Neural crest cell (in vitro differentiated cells): ENCODE measurements at regions not wholly inside any gene's neighbourhood (a gene's known extent, or its start where the extent isn't known, plus 50 kb on each side); places are given as distances from the start of the nearest gene placed in this dataset.

ENCODE experiments used
- DNase-seq: peaks from one replicate; pipeline ENCODE4 v3.0.0; 2021; ENCODE audit warnings: low read depth, mixed read lengths, low spot score
- H3K27ac Mint-ChIP-seq: one replicate; pipeline ENCODE4 v1.8.0; 2021; ENCODE audit warnings: mild to moderate bottlenecking, mixed read lengths; ENCODE audit not compliant: unreplicated experiment
- H3K27me3 Mint-ChIP-seq: 2 replicates; pipeline ENCODE4 v1.8.0; 2021; ENCODE audit warnings: low read depth, mild to moderate bottlenecking, mixed read lengths
- H3K36me3 Mint-ChIP-seq: 2 replicates; pipeline ENCODE4 v1.8.0; 2021; ENCODE audit warnings: low read depth, mild to moderate bottlenecking, mixed read lengths
- H3K4me1 Mint-ChIP-seq: 2 replicates; pipeline ENCODE4 v1.8.0; 2021; ENCODE audit warnings: mixed read lengths
- H3K4me3 Mint-ChIP-seq: one replicate; pipeline ENCODE4 v1.8.0; 2021; ENCODE audit warnings: mild to moderate bottlenecking, mixed read lengths
- H3K9me3 Mint-ChIP-seq: 2 replicates; pipeline ENCODE4 v1.8.0; 2021; ENCODE audit warnings: mixed read lengths
- TF ChIP-seq, protein P1 (sequence below): fragments of 200-600 bp; sonication (generic); conservative IDR thresholded peaks from 2 replicates; pipeline ENCODE4 v1.5.0; 2021; ENCODE audit warnings: antibody characterized with exemption, mild to moderate bottlenecking

GRCh38 chr14:86683561-86683960 lies 1153.6 kb downstream of the FLRT2 start:
- TF ChIP-seq, protein P1, sequence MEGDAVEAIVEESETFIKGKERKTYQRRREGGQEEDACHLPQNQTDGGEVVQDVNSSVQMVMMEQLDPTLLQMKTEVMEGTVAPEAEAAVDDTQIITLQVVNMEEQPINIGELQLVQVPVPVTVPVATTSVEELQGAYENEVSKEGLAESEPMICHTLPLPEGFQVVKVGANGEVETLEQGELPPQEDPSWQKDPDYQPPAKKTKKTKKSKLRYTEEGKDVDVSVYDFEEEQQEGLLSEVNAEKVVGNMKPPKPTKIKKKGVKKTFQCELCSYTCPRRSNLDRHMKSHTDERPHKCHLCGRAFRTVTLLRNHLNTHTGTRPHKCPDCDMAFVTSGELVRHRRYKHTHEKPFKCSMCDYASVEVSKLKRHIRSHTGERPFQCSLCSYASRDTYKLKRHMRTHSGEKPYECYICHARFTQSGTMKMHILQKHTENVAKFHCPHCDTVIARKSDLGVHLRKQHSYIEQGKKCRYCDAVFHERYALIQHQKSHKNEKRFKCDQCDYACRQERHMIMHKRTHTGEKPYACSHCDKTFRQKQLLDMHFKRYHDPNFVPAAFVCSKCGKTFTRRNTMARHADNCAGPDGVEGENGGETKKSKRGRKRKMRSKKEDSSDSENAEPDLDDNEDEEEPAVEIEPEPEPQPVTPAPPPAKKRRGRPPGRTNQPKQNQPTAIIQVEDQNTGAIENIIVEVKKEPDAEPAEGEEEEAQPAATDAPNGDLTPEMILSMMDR: no peak
- Mint-ChIP-seq H3K4me3 (no peak overlapping the region), H3K36me3 (no peaks in the 10 kb centered on the region), H3K4me1 (no peaks in the 10 kb centered on the region), H3K27me3 (no peaks in the 10 kb centered on the region), H3K27ac (no peak overlapping the region), H3K9me3 (no peaks in the 10 kb centered on the region)
- DNase-seq: no peak

- Mint-ChIP-seq H3K27ac (no peak overlapping the region), H3K27me3 (no peaks in the 10 kb centered on the region), H3K36me3 (no peaks in the 10 kb centered on the region), H3K4me3 (no peak overlapping the region), H3K4me1 (no peaks in the 10 kb centered on the region), H3K9me3 (no peaks in the 10 kb centered on the region)
- TF ChIP-seq, protein P1: no peak
- DNase-seq: no peak
Measured at GRCh38 chr14:86675059-86675458, 1145.1 kb downstream of the FLRT2 start.

GRCh38 chr14:86673523-86673969 lies 1143.6 kb downstream of the FLRT2 start:
- DNase-seq: no peak
- H3K4me1 Mint-ChIP-seq: no peaks in the 10 kb centered on the region
- H3K4me3 Mint-ChIP-seq: no peak overlapping the region
- TF ChIP-seq, protein P1: no peak
- no peaks in the 10 kb centered on the region for H3K9me3 Mint-ChIP-seq
- H3K27ac Mint-ChIP-seq: no peak overlapping the region
- no peaks in the 10 kb centered on the region for H3K36me3 Mint-ChIP-seq
- no peaks in the 10 kb centered on the region for H3K27me3 Mint-ChIP-seq

DNA sequence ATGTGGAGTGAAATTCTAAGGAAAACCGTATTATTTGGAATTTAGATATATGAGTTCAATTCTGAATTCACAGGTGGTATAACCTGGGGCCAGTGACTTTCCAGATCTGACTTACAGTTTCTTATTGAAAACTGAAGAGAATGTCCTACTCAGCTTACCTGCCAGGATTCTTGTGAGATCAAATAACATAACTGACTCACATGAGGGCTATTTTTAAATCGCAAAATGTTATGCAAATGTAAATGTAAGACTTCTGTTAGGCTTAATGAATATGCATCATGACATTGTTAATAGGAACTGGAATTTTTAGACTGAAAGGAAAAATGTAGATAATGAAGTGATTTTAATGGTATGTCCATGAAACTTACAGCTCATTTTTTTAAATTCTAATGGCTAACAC lies 1142.1 kb downstream of the FLRT2 start:
- no peaks in the 10 kb centered on the region for H3K4me1 Mint-ChIP-seq
- TF ChIP-seq, protein P1: no peak
- no peak for DNase-seq
- no peaks in the 10 kb centered on the region for H3K9me3 Mint-ChIP-seq
- no peak overlapping the region for H3K4me3 Mint-ChIP-seq
- no peaks in the 10 kb centered on the region for H3K27me3 Mint-ChIP-seq
- no peak overlapping the region for H3K27ac Mint-ChIP-seq
- no peaks in the 10 kb centered on the region for H3K36me3 Mint-ChIP-seq

DNA sequence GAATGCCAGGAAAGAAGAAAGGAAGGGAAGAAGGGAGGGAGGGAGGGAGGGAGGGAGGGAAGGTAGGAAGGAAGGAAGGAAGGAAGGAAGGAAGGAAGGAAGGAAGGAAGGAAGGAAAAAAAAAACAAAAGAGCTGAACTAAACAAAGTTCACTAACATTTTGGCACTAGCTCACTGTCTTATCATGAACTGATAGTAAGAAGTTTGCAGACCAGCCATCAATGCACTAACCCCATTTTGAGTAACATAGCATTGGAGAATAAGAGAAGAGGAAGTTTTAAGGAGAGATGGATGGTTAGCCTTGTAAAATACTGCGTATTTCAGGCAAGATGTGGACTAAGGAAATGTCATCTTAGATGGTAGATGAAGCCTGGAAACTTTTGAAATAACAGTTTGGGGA lies 1136.0 kb downstream of the FLRT2 start:
- Mint-ChIP-seq H3K36me3 (no peaks in the 10 kb centered on the region), H3K4me3 (no peak overlapping the region), H3K9me3 (peaks cover 4% of the 10 kb centered on the region), H3K4me1 (no peaks in the 10 kb centered on the region), H3K27me3 (no peaks in the 10 kb centered on the region), H3K27ac (no peak overlapping the region)
- TF ChIP-seq, protein P1: no peak
- no peak for DNase-seq

- no peaks in the 10 kb centered on the region for H3K4me1 Mint-ChIP-seq
- H3K27me3 Mint-ChIP-seq: no peaks in the 10 kb centered on the region
- TF ChIP-seq, protein P1: no peak
- H3K27ac Mint-ChIP-seq: no peak overlapping the region
- DNase-seq: no peak
- H3K36me3 Mint-ChIP-seq: no peaks in the 10 kb centered on the region
- no peak overlapping the region for H3K4me3 Mint-ChIP-seq
- peaks cover 4% of the 10 kb centered on the region for H3K9me3 Mint-ChIP-seq
Measured at GRCh38 chr14:86662334-86662733, 1132.4 kb downstream of the FLRT2 start.
